ENCODE measurements at regions not wholly inside any gene's neighbourhood (a gene's known extent, or its start where the extent isn't known, plus 50 kb on each side); places are given as distances from the start of the nearest gene placed in this dataset.

DNA sequence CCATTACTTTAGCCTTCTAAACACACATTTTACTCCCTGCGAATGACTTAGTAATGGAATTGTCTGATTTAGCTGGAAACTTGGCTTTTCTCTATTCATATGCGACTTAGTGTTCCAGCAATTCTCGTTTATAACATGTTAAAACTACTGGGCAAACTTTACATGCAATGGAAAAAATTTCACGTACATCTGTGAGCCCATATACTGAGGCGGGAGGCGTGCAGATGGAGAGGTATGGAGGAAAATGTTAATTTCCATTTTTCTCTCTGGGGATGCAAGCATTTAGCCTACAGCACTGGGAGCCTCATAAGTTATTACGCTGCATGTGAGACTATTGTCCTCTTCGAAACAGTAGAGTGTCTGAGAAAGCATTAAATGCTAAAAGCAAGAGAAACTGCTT lies 591.5 kb upstream of the ANKRD30A start:
- intact Hi-C loops (cut with micrococcal nuclease) (no loop called here), dilution Hi-C loops (cut with MboI; ENCODE audit: extremely low pct_ligation_motif_present, low sequenced_read_pairs) (no loop called here)
- Histone ChIP-seq H3K4me2 (ENCODE audit: insufficient read depth, low read length) (no peak overlapping the region), H3K27me3 (ENCODE audit: control insufficient read depth in 2 of 2, insufficient read depth in 2 of 2, low read length in 2 of 2) (no peaks in the 10 kb centered on the region), H3K4me1 (ENCODE audit: control insufficient read depth, extremely low read depth, insufficient read depth, low read length) (peaks cover 23% of the 10 kb centered on the region), H4K20me1 (replicated peaks; ENCODE audit: control insufficient read depth, extremely low read depth, insufficient read depth, low read length) (no peaks in the 10 kb centered on the region), H3K4me3 (replicated peaks in 1 of 3; ENCODE audit: insufficient read depth in 1 of 3, low read depth in 1 of 3, low read length in 3 of 3) (no peak overlapping the region), H3K9ac (replicated peaks; ENCODE audit: extremely low read depth, insufficient read depth, low read length) (no peak overlapping the region), H3K9me3 (replicated peaks; ENCODE audit: control insufficient read depth, insufficient read depth, low read length) (no peaks in the 10 kb centered on the region), H3K36me3 (ENCODE audit: control insufficient read depth in 2 of 2, extremely low read depth in 1 of 2, insufficient read depth in 2 of 2, low read length in 2 of 2) (no peaks in the 10 kb centered on the region), H3K79me2 (ENCODE audit: control insufficient read depth, insufficient read depth, low read length) (no peaks in the 10 kb centered on the region), H3K27ac (ENCODE audit: insufficient read depth, low read depth, low read length) (no peak overlapping the region), H3K9me1 (replicated peaks; ENCODE audit: control insufficient read depth, extremely low read depth, insufficient read depth, low read length) (no peaks in the 10 kb centered on the region), H2AFZ (ENCODE audit: low read depth, low read length) (no peak overlapping the region)
- TF ChIP-seq POLR2AphosphoS5 (IDR thresholded peaks at IDR 0.05; ENCODE audit: insufficient read depth, low read depth, low read length) (no peak), MYC (IDR thresholded peaks at IDR 0.05; ENCODE audit: low read depth, low read length) (no peak), EZH2 (IDR thresholded peaks at IDR 0.05; ENCODE audit: borderline replicate concordance, low read depth, low read length, severe bottlenecking) (no peak), GATA2 (IDR thresholded peaks at IDR 0.05; ENCODE audit: insufficient read depth, insufficient read length, low read depth, low read length) (no peak), MAX (IDR thresholded peaks at IDR 0.05; ENCODE audit: insufficient read depth, insufficient read length) (no peak), FOS (IDR thresholded peaks at IDR 0.05; ENCODE audit: borderline replicate concordance, insufficient read depth, low read length) (no peak), JUN (IDR thresholded peaks at IDR 0.05; ENCODE audit: borderline replicate concordance, insufficient read depth, insufficient read length, low read depth) (no peak), POLR2A (IDR thresholded peaks at IDR 0.05; ENCODE audit: low read depth, low read length) (no peak)
- TF ChIP-seq, protein P1, sequence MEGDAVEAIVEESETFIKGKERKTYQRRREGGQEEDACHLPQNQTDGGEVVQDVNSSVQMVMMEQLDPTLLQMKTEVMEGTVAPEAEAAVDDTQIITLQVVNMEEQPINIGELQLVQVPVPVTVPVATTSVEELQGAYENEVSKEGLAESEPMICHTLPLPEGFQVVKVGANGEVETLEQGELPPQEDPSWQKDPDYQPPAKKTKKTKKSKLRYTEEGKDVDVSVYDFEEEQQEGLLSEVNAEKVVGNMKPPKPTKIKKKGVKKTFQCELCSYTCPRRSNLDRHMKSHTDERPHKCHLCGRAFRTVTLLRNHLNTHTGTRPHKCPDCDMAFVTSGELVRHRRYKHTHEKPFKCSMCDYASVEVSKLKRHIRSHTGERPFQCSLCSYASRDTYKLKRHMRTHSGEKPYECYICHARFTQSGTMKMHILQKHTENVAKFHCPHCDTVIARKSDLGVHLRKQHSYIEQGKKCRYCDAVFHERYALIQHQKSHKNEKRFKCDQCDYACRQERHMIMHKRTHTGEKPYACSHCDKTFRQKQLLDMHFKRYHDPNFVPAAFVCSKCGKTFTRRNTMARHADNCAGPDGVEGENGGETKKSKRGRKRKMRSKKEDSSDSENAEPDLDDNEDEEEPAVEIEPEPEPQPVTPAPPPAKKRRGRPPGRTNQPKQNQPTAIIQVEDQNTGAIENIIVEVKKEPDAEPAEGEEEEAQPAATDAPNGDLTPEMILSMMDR (IDR thresholded peaks at IDR 0.05; ENCODE audit: extremely low read depth in 1 of 2, insufficient read depth in 1 of 2, low read depth in 1 of 2, low read length in 2 of 2), result no peak
- ChIA-PET POLR2A (no interaction called here), CTCF (interaction anchor here (1.3 to 2.0 kb wide), 2 partner anchors 17 to 899 kb away, joined by 4 to 8 read pairs; no protein-coding TSS in a partner anchor)
- no peak for DNase-seq (ENCODE audit: low read depth, low spot score)
- no peak for FAIRE-seq
- BruUV-seq (replicated peaks), result no TSS peak

All from endothelial cell of umbilical vein (primary cell).